NB4 (cell line): ENCODE measurements at regions not wholly inside any gene's neighbourhood (a gene's known extent, or its start where the extent isn't known, plus 50 kb on each side); places are given as distances from the start of the nearest gene placed in this dataset.

Experiments used
- DNase-seq: peaks from one replicate; pipeline ENCODE4 v3.0.0; 2010; ENCODE audit warnings: low read depth
- H3K4me3 ChIP-seq: one replicate; pipeline ENCODE4 v1.5.1; 2011; ENCODE audit warnings: mild to moderate bottlenecking, low read depth, low read length, moderate library complexity
- CTCF ChIP-seq: IDR thresholded peaks from one replicate; pipeline ENCODE4 v1.5.1; 2012; ENCODE audit warnings: low read depth, low read length
- MAX ChIP-seq: IDR thresholded peaks from 2 replicates; pipeline ENCODE4 v1.6.1; 2011; ENCODE audit warnings: low read depth, low read length
- MYC ChIP-seq: IDR thresholded peaks from 2 replicates; pipeline ENCODE4 v1.6.1; 2011; ENCODE audit warnings: low read depth, low read length
- POLR2A ChIP-seq: IDR thresholded peaks from 2 replicates; pipeline ENCODE4 v1.6.1; 2011; ENCODE audit warnings: mild to moderate bottlenecking; ENCODE audit not compliant: insufficient read length; ENCODE audit errors: extremely low read depth

GRCh38 chr9:73023025-73023541 is 70.2 kb upstream of the ALDH1A1 start:
- no peak overlapping the region for H3K4me3 ChIP-seq
- peak; percentile 54 for DNase-seq
- TF ChIP-seq POLR2A: no peak
- TF ChIP-seq CTCF: peak; percentile 72

GRCh38 chr9:73022353-73022752 is 69.5 kb upstream of the ALDH1A1 start:
- TF ChIP-seq POLR2A (no peak), CTCF (no peak), MAX (no peak), MYC (no peak)
- H3K4me3 ChIP-seq: no peak overlapping the region
- no peak for DNase-seq

GRCh38 chr9:73020877-73021276 is 68.0 kb upstream of the ALDH1A1 start:
- TF ChIP-seq MAX (no peak), POLR2A (no peak), MYC (no peak), CTCF (no peak)
- no peak for DNase-seq
- H3K4me3 ChIP-seq: no peak overlapping the region

GRCh38 chr9:73014011-73014410 is 61.2 kb upstream of the ALDH1A1 start:
- no peak for DNase-seq
- H3K4me3 ChIP-seq: no peak overlapping the region
- TF ChIP-seq CTCF: no peak
- TF ChIP-seq POLR2A: no peak
- no peak for TF ChIP-seq MAX
- TF ChIP-seq MYC: no peak

GRCh38 chr9:73011956-73012355 is 59.1 kb upstream of the ALDH1A1 start:
- no peak for DNase-seq
- no peak for TF ChIP-seq CTCF
- TF ChIP-seq MYC: no peak
- TF ChIP-seq MAX: no peak
- TF ChIP-seq POLR2A: no peak
- H3K4me3 ChIP-seq: no peak overlapping the region

- no peak overlapping the region for H3K4me3 ChIP-seq
- TF ChIP-seq MYC: no peak
- TF ChIP-seq POLR2A: no peak
- TF ChIP-seq MAX: no peak
- TF ChIP-seq CTCF: no peak
- DNase-seq: no peak
Measured at GRCh38 chr9:73011181-73011750, 58.4 kb upstream of the ALDH1A1 start.
